ENCODE measurements at regions not wholly inside any gene's neighbourhood (a gene's known extent, or its start where the extent isn't known, plus 50 kb on each side); places are given as distances from the start of the nearest gene placed in this dataset.
A peak's percentile ranks its signal among the peaks of the same experiment; 100 is the strongest.

GRCh38 chr1:55589671-55590297, 374.6 kb upstream of the USP24 start:
- no peak for DNase-seq (ENCODE audit: low read depth in 1 of 2, low spot score in 1 of 2)
- CTCF ChIA-PET, result no interaction called here
- H3K4me2 ChIP-seq, result no peak overlapping the region
- H3K4me1 ChIP-seq, result peaks cover 5% of the 10 kb centered on the region; the same call in 1 of the 3 replicates
- no peak for FAIRE-seq
- no peak for TF ChIP-seq CBX2 (IDR thresholded peaks at IDR 0.05; ENCODE audit: borderline replicate concordance, low read depth)
- no peak for TF ChIP-seq BHLHE40 (IDR thresholded peaks at IDR 0.05; ENCODE audit: low read depth, low read length)
- TF ChIP-seq PBX3 (IDR thresholded peaks at IDR 0.05), result no peak
- no peak for TF ChIP-seq CHD4 (IDR thresholded peaks at IDR 0.05; ENCODE audit: borderline replicate concordance)
- TF ChIP-seq, protein P1, sequence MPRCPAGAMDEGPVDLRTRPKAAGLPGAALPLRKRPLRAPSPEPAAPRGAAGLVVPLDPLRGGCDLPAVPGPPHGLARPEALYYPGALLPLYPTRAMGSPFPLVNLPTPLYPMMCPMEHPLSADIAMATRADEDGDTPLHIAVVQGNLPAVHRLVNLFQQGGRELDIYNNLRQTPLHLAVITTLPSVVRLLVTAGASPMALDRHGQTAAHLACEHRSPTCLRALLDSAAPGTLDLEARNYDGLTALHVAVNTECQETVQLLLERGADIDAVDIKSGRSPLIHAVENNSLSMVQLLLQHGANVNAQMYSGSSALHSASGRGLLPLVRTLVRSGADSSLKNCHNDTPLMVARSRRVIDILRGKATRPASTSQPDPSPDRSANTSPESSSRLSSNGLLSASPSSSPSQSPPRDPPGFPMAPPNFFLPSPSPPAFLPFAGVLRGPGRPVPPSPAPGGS (IDR thresholded peaks at IDR 0.05), result no peak
- TF ChIP-seq, protein P2, sequence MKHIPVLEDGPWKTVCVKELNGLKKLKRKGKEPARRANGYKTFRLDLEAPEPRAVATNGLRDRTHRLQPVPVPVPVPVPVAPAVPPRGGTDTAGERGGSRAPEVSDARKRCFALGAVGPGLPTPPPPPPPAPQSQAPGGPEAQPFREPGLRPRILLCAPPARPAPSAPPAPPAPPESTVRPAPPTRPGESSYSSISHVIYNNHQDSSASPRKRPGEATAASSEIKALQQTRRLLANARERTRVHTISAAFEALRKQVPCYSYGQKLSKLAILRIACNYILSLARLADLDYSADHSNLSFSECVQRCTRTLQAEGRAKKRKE (CRISPR knock-in tag; IDR thresholded peaks at IDR 0.05; ENCODE audit: low read depth), result no peak
- TF ChIP-seq RNF2 (IDR thresholded peaks at IDR 0.05; ENCODE audit: borderline replicate concordance, low read depth), result no peak
- no peak for TF ChIP-seq MAFK (IDR thresholded peaks at IDR 0.05; ENCODE audit: partially characterized antibody)
- no peak for TF ChIP-seq CEBPB (IDR thresholded peaks at IDR 0.05)
- TF ChIP-seq FOSL2 (IDR thresholded peaks at IDR 0.05), result no peak
- TF ChIP-seq FOSL2 (CRISPR knock-in tag; IDR thresholded peaks at IDR 0.05), result no peak
- no peak for TF ChIP-seq ELK1 (IDR thresholded peaks at IDR 0.05; ENCODE audit: low read depth, low read length)
- no peak for TF ChIP-seq NFE2L2 (conservative IDR thresholded peaks at IDR 0.05; ENCODE audit: low read length)
- no peak for TF ChIP-seq RCOR1 (IDR thresholded peaks at IDR 0.05; ENCODE audit: low read depth, low read length)
- no peak for TF ChIP-seq FOSB (CRISPR knock-in tag; IDR thresholded peaks at IDR 0.05)
- no peak for TF ChIP-seq RARB (CRISPR knock-in tag; IDR thresholded peaks at IDR 0.05)
- TF ChIP-seq KDM5A (IDR thresholded peaks at IDR 0.05), result no peak
- no peak for TF ChIP-seq PHF8 (IDR thresholded peaks at IDR 0.05; ENCODE audit: borderline replicate concordance, low read depth)
- POLR2A ChIA-PET, result no interaction called here
- no peak for ATAC-seq
- WGBS (ENCODE audit: missing lambda C conversion rate), result 79% methylated on average over 7 of the region's 7 CpGs
- H3K9me3 ChIP-seq, result no peaks in the 10 kb centered on the region
- H3K27ac ChIP-seq, result peak overlapping the region in 1 of 2 experiments; percentile 28; a peak in 1 of 6 replicates
- no peak overlapping the region for H3K4me3 ChIP-seq

- Histone ChIP-seq H3K27ac (no peak overlapping the region; a peak in 1 of 6 replicates), H3K4me1 (peaks cover 6% of the 10 kb centered on the region; the same call in 1 of the 3 replicates), H3K4me3 (no peak overlapping the region), H3K4me2 (no peak overlapping the region), H3K9me3 (no peaks in the 10 kb centered on the region)
- POLR2A ChIA-PET, result no interaction called here
- no peak for DNase-seq (ENCODE audit: low read depth in 1 of 2, low spot score in 1 of 2)
- no peak for FAIRE-seq
- no peak for ATAC-seq
- CTCF ChIA-PET, result no interaction called here
- 63% methylated on average over 2 of the region's 2 CpGs for WGBS (ENCODE audit: missing lambda C conversion rate)
- no peak for TF ChIP-seq RAD21 (conservative IDR thresholded peaks at IDR 0.05 in 1 of 2, IDR thresholded peaks at IDR 0.05 in 1 of 2)
Measured at GRCh38 chr1:55588309-55588708, 373.1 kb upstream of the USP24 start.

- DNase-seq (ENCODE audit: low read depth in 1 of 2, low spot score in 1 of 2) (no peak), ATAC-seq (no peak), FAIRE-seq (no peak)
- no peak overlapping the region for H3K4me3 ChIP-seq
- CTCF ChIA-PET, result no interaction called here
- H3K9me3 ChIP-seq, result no peaks in the 10 kb centered on the region
- peaks cover 6% of the 10 kb centered on the region; the same call in 1 of the 3 replicates for H3K4me1 ChIP-seq
- 73% methylated on average over 3 of the region's 3 CpGs for WGBS (ENCODE audit: missing lambda C conversion rate)
- H3K4me2 ChIP-seq, result no peak overlapping the region
- POLR2A ChIA-PET, result no interaction called here
- H3K27ac ChIP-seq, result 0 out of 6 replicates have a peak overlapping the region, but pooled peaks of 1 of the 2 experiments have one; percentile 37
- no peak for TF ChIP-seq CEBPB (IDR thresholded peaks at IDR 0.05)
- TF ChIP-seq ELK1 (IDR thresholded peaks at IDR 0.05; ENCODE audit: low read depth, low read length), result no peak
- no peak for TF ChIP-seq CHD4 (IDR thresholded peaks at IDR 0.05; ENCODE audit: borderline replicate concordance)
- TF ChIP-seq, protein P3, sequence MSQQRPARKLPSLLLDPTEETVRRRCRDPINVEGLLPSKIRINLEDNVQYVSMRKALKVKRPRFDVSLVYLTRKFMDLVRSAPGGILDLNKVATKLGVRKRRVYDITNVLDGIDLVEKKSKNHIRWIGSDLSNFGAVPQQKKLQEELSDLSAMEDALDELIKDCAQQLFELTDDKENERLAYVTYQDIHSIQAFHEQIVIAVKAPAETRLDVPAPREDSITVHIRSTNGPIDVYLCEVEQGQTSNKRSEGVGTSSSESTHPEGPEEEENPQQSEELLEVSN (IDR thresholded peaks at IDR 0.05; ENCODE audit: borderline replicate concordance, low read depth), result no peak
- no peak for TF ChIP-seq HOXB13 (CRISPR knock-in tag; IDR thresholded peaks at IDR 0.05; ENCODE audit: low read depth)
- TF ChIP-seq HDAC2 (IDR thresholded peaks at IDR 0.05), result no peak
- TF ChIP-seq, protein P1 (IDR thresholded peaks at IDR 0.05), result no peak
- TF ChIP-seq PHF8 (IDR thresholded peaks at IDR 0.05; ENCODE audit: borderline replicate concordance, low read depth), result no peak
- TF ChIP-seq KDM5A (IDR thresholded peaks at IDR 0.05), result no peak
- no peak for TF ChIP-seq SREBF2 (IDR thresholded peaks at IDR 0.05)
Measured at GRCh38 chr1:55586771-55587170, 371.6 kb upstream of the USP24 start.
